Activated B cell treated with CpG ODN at 0.5 μM for 24 hours (primary cell): ENCODE measurements at regions not wholly inside any gene's neighbourhood (a gene's known extent, or its start where the extent isn't known, plus 50 kb on each side); places are given as distances from the start of the nearest gene placed in this dataset.

Source experiments
- ATAC-seq: fragments of 200-7000 bp; cut with Tn5 transposase; one replicate; pipeline ENCODE4 v1.10.0; 2021; ENCODE audit warnings: low read depth, mild to moderate bottlenecking, moderate library complexity
- CTCF ChIA-PET: fragments of 350-600 bp; sonication (Branson Sonifier 250); formaldehyde crosslinking; loops from one replicate; lab custom pipeline; 2021; ENCODE audit warnings: antibody characterized with exemption; lab: Charles Lee
- POLR2A ChIA-PET: fragments of 350-600 bp; sonication (Branson Sonifier 250); formaldehyde crosslinking; loops from one replicate; lab custom pipeline; 2021; ENCODE audit warnings: antibody characterized with exemption; lab: Charles Lee
- DNase-seq: peaks from one replicate; pipeline ENCODE4 v3.0.0; 2022
- H3K27ac Mint-ChIP-seq: one replicate; pipeline ENCODE4 v1.8.0; 2020; ENCODE audit warnings: mixed read lengths
- H3K27me3 Mint-ChIP-seq: one replicate; pipeline ENCODE4 v1.8.0; 2021; ENCODE audit warnings: mixed read lengths
- H3K36me3 Mint-ChIP-seq: one replicate; pipeline ENCODE4 v1.8.0; 2021; ENCODE audit warnings: low read depth, mixed read lengths
- H3K4me1 Mint-ChIP-seq: one replicate; pipeline ENCODE4 v1.8.0; 2021; ENCODE audit warnings: mixed read lengths
- H3K4me3 Mint-ChIP-seq: one replicate; pipeline ENCODE4 v1.8.0; 2020; ENCODE audit warnings: mild to moderate bottlenecking, mixed read lengths
- H3K9me3 Mint-ChIP-seq: one replicate; pipeline ENCODE4 v1.8.0; 2020; ENCODE audit warnings: mixed read lengths
- CTCF ChIP-seq: fragments of 200-600 bp; IDR thresholded peaks from one replicate; pipeline ENCODE4 v1.8.0; 2022; ENCODE audit warnings: antibody characterized with exemption, mild to moderate bottlenecking
- intact Hi-C: fragments of 100-400 bp; cut with micrococcal nuclease; formaldehyde crosslinking; loops from one replicate; pipeline ENCODE4 v1.15.1; 2024

DNA sequence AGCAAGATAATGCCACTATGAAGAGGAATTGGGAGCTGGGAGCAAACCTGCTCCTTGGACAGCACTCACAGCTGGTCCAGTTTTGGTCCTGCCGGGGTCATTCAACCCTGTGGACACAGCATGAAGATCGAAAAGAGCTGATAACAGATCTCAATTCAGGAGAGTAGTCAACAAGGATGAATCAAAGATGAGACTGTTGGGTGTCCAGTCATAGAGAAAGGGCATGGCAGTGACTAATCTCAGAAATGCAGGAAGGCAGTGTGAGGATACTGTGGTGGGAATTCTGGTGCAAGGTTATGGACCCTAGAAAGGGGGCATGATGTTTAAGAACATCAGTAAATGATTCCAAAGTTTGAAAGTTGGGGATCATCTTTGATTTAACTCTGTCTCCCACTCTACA, 261.4 kb upstream of the ZP4 start:
- H3K27ac Mint-ChIP-seq: no peak overlapping the region
- ATAC-seq (no peak), DNase-seq (no peak)
- H3K9me3 Mint-ChIP-seq: no peaks in the 10 kb centered on the region
- no peaks in the 10 kb centered on the region for H3K4me1 Mint-ChIP-seq
- H3K27me3 Mint-ChIP-seq: no peaks in the 10 kb centered on the region
- no peaks in the 10 kb centered on the region for H3K36me3 Mint-ChIP-seq
- no peak overlapping the region for H3K4me3 Mint-ChIP-seq
- ChIA-PET POLR2A (no interaction called here), CTCF (no interaction called here)
- intact Hi-C loops: no loop called here
- TF ChIP-seq CTCF: no peak

- ChIA-PET CTCF (no interaction called here), POLR2A (no interaction called here)
- H3K36me3 Mint-ChIP-seq: no peaks in the 10 kb centered on the region
- no peaks in the 10 kb centered on the region for H3K9me3 Mint-ChIP-seq
- H3K4me1 Mint-ChIP-seq: no peaks in the 10 kb centered on the region
- ATAC-seq: no peak
- H3K4me3 Mint-ChIP-seq: no peak overlapping the region
- H3K27ac Mint-ChIP-seq: no peak overlapping the region
- intact Hi-C loops: no loop called here
- DNase-seq: no peak
- H3K27me3 Mint-ChIP-seq: no peaks in the 10 kb centered on the region
- no peak for TF ChIP-seq CTCF
These were observed 252.3 kb upstream of the ZP4 start for GRCh38 chr1:238143038-238143437.

DNA sequence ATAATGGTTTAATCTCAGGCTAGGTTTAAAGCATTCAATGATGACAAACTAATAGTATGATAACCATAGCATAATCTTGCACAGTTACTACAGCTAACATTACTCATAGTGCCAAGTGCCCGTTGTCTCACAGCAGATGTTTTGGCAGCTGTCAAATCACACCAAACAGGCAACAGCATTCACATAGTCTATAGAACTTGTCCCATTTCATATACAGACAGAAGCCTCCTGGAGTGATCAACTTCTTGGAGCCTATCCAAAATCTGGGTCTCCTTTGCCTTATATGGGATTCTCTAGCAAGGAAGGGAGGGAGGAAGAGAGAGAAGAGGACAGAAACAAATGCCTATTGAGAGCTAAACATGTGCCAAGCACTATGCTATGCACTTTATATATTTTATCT, 250.6 kb upstream of the ZP4 start:
- no peak overlapping the region for H3K27ac Mint-ChIP-seq

GRCh38 chr1:238139713-238140112, 249.0 kb upstream of the ZP4 start:
- intact Hi-C loops: no loop called here
- no peak for TF ChIP-seq CTCF
- ChIA-PET CTCF (no interaction called here), POLR2A (no interaction called here)
- no peak overlapping the region for H3K4me3 Mint-ChIP-seq
- ATAC-seq: no peak
- no peaks in the 10 kb centered on the region for H3K9me3 Mint-ChIP-seq
- no peaks in the 10 kb centered on the region for H3K4me1 Mint-ChIP-seq
- DNase-seq: no peak
- no peak overlapping the region for H3K27ac Mint-ChIP-seq
- H3K27me3 Mint-ChIP-seq: no peaks in the 10 kb centered on the region
- H3K36me3 Mint-ChIP-seq: no peaks in the 10 kb centered on the region

More for the DNA sequence above, 250.6 kb upstream of the ZP4 start:
- ChIA-PET CTCF (no interaction called here), POLR2A (no interaction called here)
- no peaks in the 10 kb centered on the region for H3K36me3 Mint-ChIP-seq
- H3K4me1 Mint-ChIP-seq: no peaks in the 10 kb centered on the region
- no peak for ATAC-seq
- no peak for DNase-seq
- H3K9me3 Mint-ChIP-seq: no peaks in the 10 kb centered on the region
- intact Hi-C loops: no loop called here
- H3K4me3 Mint-ChIP-seq: no peak overlapping the region
- H3K27me3 Mint-ChIP-seq: no peaks in the 10 kb centered on the region
- no peak for TF ChIP-seq CTCF

GRCh38 chr1:238138059-238138626, 247.4 kb upstream of the ZP4 start:
- H3K36me3 Mint-ChIP-seq: no peaks in the 10 kb centered on the region
- ChIA-PET CTCF (no interaction called here), POLR2A (no interaction called here)
- TF ChIP-seq CTCF: no peak
- ATAC-seq: no peak
- no peak overlapping the region for H3K4me3 Mint-ChIP-seq
- no peaks in the 10 kb centered on the region for H3K27me3 Mint-ChIP-seq
- peaks cover 3% of the 10 kb centered on the region for H3K9me3 Mint-ChIP-seq
- intact Hi-C loops: no loop called here
- H3K4me1 Mint-ChIP-seq: no peaks in the 10 kb centered on the region
- DNase-seq: no peak
- H3K27ac Mint-ChIP-seq: no peak overlapping the region
